HG02763 (cell line): ENCODE measurements at regions not wholly inside any gene's neighbourhood (a gene's known extent, or its start where the extent isn't known, plus 50 kb on each side); places are given as distances from the start of the nearest gene placed in this dataset.

Experiments used
- ATAC-seq: cut with Tn5 transposase; IDR thresholded peaks from one replicate; pipeline ENCODE4 v1.9.1; 2021; ENCODE audit warnings: mild to moderate bottlenecking, moderate library complexity; ENCODE audit not compliant: unreplicated experiment

DNA sequence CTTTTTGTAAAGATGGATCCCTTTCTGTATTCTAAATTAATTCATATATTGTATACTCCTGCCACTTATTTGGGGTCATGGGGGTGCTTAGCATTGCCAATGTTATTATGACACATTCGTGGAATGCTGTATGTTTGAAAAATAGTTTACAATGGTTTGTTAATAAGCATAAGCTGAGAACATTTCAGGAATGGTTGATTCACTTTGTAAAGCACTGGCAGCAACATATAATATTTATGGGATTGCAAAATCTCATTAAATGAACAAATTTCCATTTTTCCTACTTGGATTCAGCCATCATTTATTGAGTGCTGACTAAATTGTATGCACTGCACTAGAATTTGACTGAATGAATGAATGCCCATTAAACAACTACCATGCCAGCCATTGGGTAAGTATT lies 215.2 kb upstream of the KLF4 start:
- ATAC-seq: no peak

- no peak for ATAC-seq
These were observed 214.1 kb upstream of the KLF4 start for GRCh38 chr9:107703651-107704050.

GRCh38 chr9:107700847-107701246 lies 211.3 kb upstream of the KLF4 start:
- no peak for ATAC-seq

GRCh38 chr9:107699231-107699630 lies 209.7 kb upstream of the KLF4 start:
- no peak for ATAC-seq

DNA sequence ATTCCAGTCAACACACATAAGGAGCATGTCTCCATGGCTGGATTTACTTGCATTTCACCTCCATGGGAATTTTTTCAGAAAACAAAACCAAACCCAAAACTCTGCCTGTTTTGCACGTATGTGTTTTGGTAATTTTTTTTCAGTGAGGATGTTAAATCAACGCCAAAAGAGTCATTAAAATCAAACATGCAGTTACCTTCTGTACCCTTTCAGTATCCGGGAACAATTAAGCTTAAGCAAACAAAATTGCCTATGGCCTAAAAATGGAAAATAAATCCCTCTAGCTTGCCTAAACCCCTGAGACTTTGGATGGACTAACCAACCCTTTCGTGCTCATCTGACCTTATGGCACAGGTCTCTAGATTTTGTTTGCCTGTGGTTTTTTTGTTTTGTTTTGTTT lies 209.2 kb upstream of the KLF4 start:
- ATAC-seq: no peak

DNA sequence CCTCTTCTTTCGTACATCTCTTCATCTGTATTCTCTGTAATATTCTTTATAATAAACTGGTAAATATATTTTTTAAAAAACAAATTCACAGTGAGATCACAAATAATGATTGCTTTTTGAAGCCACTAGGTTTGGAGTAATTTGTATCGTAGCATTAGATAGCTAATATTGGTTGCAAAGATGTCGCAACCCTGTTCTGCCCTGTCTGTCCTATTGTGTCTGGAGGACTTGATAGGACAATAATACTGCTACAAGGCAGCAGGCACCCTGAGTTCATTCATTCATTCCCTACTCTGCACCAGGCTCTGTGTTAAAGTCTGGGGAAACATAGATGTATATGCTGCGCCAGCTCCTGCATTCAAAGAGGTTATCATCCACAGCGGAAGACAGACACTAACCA lies 206.7 kb upstream of the KLF4 start:
- no peak for ATAC-seq

DNA sequence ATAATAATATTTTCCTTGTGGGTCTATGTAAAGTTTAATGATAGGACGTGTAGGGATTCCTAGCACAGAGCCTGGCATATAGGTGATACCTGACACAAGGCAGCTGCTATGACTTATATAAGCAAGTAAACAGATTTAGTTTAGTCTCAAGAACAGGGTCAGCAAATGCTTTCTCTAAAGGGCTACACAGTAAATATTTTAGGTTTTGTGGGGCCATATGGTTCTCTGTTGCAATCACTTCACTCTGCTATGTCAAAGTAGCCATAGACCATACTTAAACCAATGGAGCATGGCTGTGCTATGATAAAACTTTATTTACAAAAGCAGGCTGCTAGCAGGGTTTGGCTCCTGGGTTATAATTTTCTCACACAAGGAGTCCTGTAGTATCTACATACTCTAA lies 204.8 kb upstream of the KLF4 start:
- no peak for ATAC-seq

GRCh38 chr9:107693625-107694326 lies 204.2 kb upstream of the KLF4 start:
- no peak for ATAC-seq

DNA sequence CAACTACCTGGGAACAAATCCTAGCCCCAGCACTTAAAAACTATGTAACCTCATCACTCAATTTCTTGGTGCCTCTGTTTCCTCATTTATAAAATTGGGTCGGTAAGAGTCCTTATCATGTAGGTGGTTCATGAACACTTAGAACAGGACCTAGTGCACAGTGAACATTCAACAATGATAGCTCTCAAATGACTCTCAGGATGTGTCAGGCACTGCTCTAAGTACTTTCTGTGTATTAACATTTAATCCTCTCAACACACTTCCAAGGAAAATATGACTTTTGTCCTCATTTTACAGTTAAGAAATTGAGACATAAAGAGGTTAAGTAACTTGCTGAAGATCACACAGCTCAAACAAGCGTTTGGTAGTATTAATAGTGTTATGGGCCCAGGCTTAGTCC lies 202.1 kb upstream of the KLF4 start:
- no peak for ATAC-seq

DNA sequence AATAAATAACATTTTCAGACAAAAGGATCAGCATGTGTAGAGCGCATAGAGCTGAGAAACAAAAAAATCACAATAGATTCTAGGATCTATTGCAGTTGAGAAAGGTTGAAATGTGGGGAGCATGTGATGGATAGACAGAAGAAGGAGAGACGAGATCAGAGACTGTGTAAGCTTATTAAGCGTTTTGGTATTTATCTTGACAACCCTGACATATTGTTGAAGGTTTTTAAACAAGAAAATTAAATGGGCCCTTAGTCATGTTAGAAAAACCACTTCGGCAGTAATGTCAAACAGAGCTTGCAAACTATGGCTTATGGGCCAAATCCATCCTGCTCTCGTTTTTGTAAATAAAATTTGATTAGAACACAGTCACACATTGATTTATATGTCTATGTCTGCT lies 200.5 kb upstream of the KLF4 start:
- no peak for ATAC-seq

- no peak for ATAC-seq
These were observed 199.2 kb upstream of the KLF4 start for GRCh38 chr9:107688728-107689127.

DNA sequence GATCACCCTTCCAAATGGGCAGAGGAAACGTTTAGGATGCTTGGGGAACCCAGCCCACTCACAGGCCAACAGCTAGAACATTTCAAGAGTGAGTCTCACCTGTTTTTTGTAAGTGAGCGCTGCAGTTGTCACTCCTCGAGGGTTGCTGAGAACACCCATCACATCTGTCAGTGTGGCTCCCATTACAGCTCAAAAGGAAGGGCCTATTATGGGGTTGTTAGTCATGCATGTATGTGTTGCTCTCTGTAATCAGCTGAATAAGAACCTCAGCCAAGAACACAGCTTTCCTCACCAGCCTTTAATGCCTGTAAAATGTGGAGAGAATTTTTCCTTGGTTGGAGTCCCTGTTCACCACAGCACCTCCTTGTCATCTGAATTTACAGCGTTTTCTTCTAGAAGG lies 196.3 kb upstream of the KLF4 start:
- no peak for ATAC-seq

DNA sequence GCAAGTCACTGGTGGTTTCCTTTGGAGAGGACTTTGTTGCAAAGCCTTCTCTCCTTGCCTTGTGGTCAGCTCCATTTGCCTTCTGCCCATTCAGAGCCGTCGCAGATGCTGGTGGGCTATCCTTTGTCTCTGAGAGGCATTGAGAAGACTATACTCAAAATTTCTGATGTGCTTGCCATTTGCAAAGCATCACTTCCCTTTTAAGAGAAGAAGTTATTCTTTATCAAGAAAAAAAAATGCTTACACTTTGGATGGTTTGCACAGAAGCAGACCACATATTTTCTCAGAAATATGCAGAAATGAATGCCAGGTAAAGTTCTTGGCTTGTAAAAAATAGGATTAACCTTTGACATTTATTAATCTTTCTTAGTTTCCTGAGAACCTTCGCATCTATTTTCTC lies 195.8 kb upstream of the KLF4 start:
- no peak for ATAC-seq

DNA sequence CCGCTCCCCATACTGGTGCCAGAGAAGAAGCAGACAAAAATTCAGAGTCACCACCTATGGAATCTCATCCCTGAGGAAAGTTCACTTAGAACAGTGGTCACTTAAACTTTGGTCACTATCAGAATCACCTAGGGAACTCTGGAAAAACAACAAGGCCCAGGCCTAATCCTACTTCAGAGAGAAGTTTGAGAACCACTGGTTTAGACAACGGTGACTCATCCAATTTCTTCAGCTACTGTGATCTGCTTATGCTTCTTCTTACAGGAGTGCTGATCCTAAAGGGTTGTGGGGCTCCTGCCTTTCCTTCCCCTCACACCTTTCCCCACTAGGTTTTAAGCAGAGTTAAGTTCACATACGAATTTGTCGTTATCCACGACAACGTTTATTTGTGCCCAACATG lies 194.7 kb upstream of the KLF4 start:
- no peak for ATAC-seq

- no peak for ATAC-seq
These were observed 194.0 kb upstream of the KLF4 start for GRCh38 chr9:107683566-107683965.

DNA sequence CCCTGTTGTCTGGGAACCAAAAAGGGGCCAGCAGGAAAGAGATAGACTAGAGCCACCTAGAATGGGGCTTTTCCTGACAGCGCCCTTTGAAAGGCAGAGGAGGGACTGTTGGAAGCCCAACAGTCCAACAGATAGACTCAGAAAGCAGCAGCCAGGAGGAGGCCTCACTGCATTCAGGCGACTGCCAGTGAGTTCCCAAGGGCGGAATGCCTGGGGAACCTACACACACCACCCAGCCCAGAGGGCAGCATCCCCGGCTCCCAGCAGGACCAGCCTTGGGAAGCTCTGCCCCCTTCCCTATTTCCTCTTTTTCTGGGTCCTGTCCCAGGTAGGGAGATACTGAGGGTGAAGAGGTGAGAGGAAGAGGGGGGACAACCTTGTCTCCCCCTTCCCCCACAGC lies 192.4 kb upstream of the KLF4 start:
- no peak for ATAC-seq

GRCh38 chr9:107675351-107676259 lies 186.0 kb upstream of the KLF4 start:
- no peak for ATAC-seq

- no peak for ATAC-seq
These were observed 185.2 kb upstream of the KLF4 start for GRCh38 chr9:107674721-107675277.

DNA sequence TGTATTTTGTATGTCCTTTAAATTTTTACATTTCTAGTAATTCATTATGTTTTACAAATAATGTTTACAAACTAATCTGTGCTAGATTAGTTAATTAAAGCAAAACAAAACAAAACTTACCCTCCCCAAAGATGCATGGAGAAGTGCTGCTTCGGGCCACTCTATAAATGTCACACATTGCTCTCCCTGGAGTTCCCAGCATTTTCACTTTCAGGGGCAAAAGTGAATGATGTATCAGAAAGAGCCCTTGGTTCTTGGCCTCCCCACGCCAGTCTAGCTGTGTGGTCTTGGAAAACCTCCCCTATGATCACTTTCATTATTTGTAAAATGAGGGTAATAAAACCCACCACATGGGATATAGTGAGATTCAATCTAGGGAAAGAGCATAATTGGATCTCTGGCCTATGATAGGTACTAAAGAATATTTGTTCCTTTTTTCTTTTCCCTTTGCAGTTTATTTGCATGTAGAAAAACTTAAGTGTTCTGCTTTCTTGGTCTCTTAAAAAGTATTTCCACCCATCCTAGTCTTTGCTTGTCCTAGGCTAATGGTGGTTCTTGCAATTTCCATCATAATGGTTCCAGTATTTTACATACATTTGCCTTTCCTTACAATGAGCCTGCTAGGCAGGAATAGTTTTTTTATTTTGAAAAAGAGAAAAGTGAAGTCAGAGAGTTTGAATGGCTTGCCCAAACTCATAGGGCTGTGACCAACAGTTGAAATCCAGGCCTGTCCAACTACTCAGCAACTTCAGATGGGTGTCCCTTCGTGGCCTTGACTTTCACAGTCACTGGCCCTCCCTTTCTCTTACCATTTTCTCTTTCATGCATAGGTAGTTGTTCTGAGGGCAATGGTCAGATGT lies 184.5 kb upstream of the KLF4 start:
- no peak for ATAC-seq

DNA sequence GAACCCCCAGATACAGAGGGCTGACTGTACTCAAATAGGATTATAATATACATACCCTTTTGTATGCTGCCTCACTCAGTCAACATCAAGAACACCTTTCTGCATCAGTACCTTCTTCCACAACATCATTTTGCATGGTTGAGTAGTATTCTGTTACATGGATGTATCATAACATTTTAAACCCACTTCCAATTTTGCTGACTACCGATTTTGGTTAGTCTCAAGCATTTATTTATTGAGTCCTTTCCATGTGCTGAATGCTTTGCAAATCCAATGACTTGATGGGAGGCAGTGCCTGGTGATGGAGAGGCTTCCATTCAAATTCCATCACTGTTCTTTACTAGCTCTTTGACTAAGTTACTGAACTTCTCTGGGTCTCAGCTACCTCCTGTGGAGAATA lies 182.0 kb upstream of the KLF4 start:
- no peak for ATAC-seq

DNA sequence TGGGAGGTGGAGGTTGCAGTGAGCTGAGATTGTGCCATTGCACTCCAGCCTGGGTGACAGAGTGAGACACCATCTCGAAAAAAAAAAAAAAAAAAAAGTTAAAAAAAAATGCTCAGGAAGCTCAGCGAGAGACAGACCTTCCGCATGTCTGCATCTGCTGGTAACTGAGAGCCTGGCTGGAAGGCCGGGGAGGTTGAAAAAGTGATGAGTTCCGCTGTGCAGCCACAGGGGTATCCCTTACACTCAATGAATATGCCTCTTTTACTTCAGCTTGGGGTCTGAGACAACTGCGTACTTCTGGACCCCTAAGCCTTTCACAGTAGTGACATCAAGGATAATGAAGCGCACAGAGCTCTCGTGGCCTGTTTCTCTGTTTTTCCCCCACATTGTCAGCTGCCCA lies 179.9 kb upstream of the KLF4 start:
- no peak for ATAC-seq
